NCI-H1694 (cell line): ENCODE measurements at regions not wholly inside any gene's neighbourhood (a gene's known extent, or its start where the extent isn't known, plus 50 kb on each side); places are given as distances from the start of the nearest gene placed in this dataset.
"Not testable (repeated sequence)": the region's sequence is repeated elsewhere in the genome, so short reads cannot be mapped to it uniquely, and the experiment has no call there.

Experiments
- DNase-seq: peaks from one replicate; lab custom pipeline; 2025; lab: John Stamatoyannopoulos, UW

DNA sequence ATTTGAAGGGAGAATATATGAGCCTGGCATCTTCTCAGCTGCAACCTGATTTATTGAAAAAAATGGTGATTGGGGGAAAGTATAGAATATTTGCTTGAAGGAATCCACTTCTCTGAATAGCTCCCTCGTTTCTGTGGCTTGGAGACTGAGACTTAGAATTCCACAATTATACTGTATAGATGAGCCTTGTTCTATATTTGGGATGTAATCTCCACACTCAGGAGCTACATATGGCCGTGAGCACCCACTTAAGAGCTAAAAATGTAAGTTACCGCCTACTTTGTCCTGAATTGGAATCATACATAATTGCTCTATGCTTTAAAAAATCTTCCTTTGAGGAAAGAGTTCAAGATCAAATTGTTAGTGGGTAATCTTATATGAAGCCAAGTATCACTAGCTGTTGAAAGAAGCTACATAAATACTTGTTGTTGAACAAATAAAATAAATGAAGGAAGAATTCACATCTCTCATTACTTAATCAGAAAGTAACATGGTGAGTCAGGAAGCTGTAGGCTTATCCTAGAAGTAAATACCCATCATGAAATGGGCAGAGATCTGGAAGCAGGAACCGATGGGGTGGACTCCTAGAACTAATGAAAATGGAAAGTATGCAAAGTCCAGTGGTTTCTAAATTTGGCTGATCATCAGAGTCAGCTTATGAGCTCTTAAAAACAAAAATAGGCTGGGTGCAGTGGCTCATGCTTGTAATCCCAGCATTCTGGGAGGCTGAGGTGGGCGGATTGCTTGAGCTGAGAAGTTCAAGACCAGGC, 254.3 kb downstream of the SOX4 start:
- no peak for DNase-seq

DNA sequence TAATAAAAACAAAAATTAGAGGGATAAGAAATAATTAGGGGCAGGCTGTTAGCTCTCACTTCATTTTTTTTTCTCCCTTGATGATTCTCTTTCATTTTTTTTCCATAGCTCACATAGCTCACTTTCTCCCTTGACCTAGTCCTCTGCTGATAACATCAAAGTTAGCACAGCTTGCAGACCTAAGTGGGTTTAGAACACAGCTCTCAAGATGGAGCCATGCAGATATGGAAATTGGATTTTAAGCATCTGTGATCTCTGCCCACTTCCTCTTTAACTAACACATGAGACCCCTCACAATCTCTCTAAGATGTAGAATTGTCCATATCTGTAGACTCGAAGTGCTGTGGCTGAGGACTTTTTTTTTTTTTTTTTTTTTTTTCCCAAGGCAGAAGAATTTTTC, 257.1 kb downstream of the SOX4 start:
- DNase-seq = no peak

DNA sequence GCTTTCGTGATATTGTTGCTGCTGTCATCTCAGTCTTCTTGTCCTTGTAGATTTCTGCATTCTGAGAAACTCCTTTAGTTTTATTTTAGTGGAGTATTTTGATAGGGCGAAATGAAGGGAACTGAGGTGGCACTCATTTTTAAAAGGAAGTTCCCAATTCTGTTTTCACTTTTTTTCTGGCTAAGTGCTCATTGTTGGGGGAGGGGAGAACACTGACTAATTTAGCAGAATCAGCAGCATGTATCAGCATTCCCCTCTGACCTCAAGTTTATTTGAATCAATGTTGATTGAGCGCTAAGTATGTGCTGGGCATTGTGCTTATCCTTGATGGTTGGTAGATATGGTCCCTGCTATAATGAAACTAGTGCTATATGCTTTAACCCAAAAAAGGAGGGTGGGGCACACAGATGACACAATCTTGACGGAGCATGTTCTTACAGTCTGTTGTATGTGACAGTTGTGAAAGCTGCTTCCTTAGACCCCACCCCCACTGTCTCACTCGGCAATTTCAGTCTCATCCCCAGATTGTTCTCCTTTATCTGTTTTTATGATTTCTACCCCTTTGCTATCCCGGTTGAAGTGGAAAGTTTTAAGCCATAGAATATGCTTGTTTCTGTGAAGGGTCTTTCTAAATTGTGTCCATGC, 262.4 kb downstream of the SOX4 start:
- DNase-seq = no peak

DNA sequence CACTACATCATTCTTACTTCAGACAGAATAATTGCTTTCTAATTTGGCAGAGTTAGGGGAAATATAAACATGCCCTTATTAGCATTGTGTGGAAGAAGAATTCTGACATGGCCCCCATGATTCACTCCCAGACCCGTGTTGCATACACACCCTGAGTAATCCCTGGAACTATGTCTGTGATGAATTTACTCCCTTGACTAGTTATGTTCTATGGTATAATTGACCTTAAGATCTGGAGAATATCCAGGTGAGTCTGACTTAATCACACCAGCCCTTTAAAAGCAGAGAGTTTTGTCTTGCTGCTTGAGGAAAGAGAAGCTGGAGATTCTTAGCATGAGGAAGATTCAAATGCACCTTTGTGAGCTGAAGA, 262.9 kb downstream of the SOX4 start:
- DNase-seq = no peak

DNA sequence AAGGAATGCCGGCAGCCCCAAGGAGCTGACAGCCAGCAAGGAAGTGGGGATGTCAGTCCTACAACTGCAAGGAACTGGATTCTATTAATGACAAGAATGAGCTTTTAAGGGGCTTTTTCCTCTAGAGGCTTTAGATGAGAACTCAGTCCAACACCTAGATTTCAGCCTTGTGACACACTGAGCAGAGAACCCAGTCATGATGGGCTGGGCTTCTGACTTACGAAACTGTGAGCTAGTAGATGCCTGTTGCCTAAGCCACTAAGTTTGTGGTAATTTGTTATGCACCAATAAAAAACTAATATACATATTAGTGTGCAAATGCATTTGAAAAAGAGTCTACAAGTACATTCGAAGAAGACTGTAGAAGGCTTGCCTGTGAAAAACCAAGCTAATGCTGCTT, 263.3 kb downstream of the SOX4 start:
- DNase-seq = no peak

DNA sequence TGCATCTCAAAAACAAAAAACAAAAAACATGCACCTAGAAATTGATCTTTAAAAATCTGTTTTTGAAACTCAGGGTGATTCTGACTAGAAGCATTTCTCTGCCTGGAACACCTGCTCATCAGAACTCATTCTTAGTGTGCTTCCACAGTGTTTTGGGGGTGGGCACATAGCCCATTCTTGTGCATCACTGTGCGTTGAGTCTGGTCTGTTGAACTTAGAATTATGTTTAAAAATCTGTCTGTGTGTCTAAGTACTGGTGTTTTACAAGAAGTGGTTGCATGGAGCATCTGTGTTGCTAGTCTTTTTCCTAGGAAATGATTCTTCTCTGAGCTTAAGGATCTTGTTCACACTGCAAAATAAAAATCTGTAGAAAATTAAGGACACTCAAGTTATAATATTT, 264.5 kb downstream of the SOX4 start:
- no peak for DNase-seq

DNA sequence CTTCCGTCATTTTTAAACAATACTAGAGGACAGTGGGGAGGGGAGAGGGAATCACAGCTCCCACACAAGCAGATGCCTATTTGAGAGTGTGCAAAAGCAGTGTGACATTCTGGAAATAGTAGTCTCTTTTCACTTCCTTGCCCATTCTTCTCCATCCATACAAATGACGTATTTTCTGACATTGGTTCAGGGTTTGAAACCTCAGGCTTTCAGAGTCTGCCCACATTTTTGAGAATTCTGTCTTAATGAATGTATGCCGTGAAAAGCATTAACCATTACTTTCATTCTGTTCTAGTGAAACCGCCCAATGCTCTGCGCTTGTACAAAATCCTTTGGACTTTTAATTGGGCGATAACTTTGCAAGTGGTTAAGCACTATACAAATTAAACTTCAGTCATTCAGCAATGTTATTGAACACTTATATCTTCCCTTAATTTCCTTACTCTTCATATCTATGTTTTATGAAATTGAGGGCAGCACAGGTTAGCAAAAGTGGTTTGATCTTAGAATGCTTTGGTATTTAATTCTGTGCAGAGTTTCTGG, 265.7 kb downstream of the SOX4 start:
- no peak for DNase-seq

DNA sequence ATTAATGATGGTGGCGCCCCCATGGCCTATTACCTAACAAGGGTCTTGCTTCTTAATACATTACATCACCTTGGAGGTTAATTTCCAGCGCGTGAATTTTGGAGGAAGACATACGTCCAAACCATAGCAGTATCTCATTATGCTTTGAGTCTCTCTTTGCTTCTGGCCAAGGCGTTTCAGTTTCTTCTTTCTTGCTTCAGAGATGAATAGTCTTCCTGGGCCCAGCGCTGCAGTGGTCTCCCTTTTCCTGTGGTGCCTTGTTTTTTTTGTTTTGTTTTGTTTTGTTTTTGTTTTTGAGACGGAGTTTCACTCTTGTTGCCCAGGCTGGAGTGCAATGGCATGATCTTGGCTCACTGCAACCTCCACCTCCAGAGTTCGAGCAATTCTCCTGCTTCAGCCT, 268.4 kb downstream of the SOX4 start:
- DNase-seq = no peak

DNA sequence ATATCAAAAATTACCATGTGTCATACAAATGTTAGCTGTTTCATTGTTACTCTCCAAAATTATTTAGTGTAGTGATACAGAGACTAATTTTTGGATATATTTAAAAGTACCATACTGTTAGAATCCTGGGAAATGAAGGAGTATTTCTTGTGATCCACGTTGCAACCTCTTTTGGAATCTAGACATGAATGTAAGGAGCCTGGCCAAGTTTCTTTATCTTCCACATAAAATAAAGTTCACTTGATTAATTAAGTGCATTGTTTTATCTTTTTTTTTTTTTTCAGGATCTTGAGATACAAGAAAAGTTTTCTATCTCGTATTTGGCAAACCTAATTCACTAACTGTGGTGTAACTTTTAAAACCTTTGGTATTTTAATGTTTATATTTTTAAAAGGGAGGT, 270.7 kb downstream of the SOX4 start:
- DNase-seq = no peak

DNA sequence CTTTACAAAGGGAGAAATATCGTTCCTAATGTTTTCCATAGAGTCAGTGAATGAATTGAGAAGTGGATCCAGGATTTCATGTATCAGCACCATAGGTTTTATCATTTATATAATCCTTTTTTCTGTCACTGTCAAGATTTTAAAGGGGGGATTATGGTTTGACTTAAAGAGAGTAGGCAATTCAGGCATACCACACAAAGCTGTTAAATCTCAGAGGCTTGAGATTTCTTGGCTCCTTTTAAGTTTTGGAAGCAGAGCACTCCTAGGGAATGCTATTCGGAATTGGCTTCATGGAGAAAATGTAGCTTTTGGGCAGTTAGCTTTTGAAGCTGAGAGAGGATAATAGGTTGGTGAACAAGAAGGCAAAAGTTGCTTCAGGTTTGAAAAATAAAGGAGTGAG, 274.7 kb downstream of the SOX4 start:
- DNase-seq = no peak

DNA sequence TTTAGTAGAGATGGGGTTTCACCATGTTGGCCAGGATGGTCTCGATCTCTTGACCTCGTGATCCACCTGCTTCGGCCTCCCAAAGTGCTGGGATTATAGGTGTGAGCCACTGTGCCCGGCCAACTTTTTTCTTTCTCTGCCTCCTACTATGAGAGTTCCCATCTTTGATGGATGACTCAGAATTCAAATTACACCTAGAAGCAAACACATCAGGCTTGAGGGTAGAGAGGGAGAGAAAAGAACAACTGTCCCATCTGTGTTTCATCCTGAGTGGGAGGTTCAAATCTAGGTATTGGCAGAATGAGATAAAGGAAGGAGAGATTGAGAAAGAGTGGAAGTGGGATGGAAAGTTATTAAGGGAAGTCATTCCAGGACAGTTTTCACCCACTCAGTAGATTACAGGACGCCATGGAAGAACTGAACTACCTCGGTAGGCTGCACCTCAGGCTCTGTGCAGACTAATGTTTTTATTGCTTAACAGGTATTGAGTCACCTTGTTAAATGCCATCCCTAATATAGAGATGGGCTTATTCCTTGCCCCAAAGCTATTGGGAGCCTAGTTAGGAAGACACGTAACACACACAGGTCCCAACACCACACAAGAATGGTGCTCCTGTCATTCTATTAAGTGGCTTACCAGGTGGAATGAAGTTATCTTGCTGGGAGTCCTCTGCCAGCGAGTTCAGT, 275.7 kb downstream of the SOX4 start:
- no peak for DNase-seq

DNA sequence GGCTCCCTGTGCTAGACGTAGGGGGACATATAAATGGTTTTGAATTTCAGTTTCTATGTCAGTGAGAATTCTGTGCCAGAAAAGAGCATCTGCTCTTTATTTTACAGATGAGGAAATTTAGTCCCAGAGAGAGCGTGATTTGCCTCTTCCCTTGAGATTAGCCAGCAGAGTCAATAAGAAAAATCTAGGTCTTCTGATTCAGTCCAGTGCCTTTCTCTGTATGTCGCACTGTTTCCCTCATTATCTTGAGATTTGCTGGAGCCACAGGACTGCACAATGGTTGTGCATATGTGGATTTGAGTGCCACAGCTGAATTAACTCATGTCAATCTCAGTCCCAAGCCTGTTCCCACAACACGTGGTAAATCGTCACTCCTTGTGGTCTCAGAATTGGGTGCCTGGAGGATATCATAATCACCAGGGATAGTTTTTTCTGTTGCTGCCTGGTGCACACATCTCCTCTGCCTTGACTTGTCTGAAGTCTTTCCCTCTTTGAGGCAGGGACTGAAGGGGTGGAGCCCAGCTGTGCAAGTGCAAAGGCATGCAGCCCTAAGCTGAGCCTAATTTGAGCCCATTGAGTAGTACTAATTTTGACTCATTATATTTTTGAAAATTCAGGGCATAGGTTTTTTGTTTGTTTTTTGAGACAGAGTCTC, 276.7 kb downstream of the SOX4 start:
- no peak for DNase-seq

DNA sequence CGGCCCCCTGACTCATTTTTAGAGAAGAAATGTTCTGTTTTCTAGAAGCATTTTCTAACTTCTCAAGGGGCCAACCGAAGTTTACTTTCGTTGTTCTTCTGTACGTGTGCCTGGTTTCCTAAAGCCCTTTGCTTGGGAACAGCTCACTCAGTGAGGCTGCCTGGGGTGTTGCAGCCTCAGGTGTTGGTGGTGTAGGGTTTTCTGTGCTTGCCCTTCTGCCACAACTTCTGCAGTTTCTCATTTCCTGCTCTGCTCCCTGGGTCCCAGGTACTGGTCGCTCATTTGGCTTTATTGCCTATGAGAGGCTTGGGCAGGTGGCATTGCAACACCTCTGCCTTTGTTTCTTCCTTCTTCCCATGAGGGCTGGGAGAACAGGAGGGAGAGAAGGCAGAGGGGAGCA, 278.3 kb downstream of the SOX4 start:
- no peak for DNase-seq

DNA sequence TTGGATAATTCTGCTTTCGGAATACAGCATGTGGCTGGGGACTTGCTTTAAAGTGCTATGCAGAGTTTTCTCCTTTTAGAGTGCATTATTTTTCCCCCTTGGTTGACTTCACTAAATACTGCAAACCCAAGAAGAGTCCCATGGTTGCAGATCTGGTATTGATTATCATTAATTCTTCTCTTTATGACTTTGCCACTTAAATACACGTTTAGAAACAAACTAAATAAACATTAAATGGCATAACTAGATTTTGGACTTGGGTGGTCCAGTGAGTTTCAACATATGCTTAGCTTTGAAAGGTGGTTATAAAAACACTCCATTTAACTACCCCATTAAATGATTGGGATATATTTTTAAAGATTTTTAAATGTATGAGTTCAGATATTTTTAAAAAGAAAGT, 279.2 kb downstream of the SOX4 start:
- DNase-seq = no peak

DNA sequence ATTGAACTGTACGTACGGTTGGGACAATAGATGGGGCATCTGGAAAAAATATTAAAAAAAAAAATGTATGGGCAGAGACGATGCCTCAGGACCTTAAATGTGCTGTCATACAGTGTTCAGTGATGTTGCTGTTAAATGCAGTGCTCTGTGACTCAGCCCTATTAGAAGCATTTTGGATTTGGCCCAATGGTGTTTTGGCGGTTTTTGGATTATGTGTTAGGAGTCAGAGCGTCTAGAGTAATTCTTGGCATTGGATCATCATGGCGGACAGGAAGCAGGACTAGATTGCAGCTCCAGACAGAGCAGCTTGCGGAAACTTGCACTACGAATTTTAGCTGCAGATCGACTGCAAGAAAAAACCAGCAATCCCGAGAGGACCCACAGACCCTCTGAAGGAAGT, 280.0 kb downstream of the SOX4 start:
- DNase-seq = no peak

DNA sequence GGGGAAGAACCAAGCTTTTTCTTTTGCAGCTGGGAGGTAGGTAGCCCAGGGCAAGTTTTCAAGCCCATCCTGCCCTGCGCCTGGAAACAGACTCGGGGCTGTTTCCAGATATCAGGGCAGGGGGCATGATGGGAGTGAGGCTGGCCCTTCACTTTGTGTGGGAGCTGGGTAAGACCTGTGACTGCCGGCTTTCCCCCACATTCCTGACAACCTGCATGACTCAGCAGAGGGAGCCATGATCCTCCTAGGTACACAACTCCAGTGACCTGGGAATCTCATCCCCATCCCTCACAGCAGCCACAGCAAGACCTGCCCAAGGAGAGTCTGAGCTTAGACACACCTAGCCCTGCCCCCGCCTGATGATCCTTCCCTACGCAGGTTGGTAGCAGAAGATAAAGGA, 280.8 kb downstream of the SOX4 start:
- no peak for DNase-seq

DNA sequence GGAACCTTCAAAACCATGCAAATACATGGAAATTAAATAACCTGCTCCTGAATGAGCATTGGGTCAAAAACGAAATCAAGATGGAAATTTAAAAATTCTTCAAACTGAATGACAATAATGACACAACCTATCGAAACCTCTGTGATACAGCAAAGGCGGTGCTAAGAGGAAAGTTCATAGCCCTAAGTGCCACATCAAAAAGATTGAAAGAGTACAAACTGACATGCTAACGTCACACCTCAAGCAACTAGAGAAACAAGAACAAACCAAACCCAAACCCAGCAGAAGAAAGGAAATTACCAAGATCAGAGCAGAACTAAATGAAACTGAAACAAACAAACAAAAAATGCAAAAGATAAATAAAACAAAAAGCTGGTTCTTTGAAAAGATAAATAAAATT, 283.5 kb downstream of the SOX4 start:
- DNase-seq = not testable (repeated sequence)

DNA sequence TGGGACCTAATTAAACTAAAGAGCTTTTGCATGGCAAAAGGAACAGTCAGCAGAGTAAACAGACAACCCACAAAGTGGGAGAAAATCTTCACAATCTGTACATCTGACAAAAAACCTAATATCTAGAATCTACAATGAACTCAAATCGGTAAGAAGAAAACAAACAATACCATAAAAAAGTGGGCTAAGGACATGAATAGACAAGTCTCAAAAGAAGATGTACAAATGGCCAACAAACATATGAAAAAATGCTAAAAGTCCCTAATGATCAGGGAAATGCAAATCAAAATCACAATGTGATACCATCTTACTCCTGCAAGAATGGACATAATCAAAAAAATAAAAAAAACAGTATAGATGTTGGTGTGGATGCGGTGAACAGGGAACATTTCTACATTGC, 286.7 kb downstream of the SOX4 start:
- DNase-seq = not testable (repeated sequence)

DNA sequence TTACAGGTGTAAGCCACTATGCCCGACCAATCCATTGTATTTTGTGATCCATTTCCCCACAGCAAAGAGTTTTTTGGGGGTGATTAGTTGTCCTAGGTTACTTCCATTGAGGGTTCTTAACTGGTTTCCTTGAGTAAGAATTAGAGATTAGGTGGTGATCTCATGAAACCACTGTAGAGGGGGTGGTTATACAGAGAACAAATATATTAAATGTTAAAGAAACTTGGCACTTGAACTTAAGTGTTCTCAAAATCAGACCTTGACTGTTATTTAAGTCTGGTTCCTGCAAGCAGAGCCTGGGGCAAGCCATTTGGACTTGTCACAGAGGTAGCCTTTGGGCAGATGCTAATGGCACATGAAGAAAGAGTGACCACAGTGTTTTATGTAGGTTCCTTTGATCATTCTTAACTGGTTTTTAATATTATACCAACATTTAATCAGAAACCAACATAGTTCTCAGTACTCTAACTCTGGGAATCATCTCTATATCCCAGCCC, 288.5 kb downstream of the SOX4 start:
- no peak for DNase-seq

DNA sequence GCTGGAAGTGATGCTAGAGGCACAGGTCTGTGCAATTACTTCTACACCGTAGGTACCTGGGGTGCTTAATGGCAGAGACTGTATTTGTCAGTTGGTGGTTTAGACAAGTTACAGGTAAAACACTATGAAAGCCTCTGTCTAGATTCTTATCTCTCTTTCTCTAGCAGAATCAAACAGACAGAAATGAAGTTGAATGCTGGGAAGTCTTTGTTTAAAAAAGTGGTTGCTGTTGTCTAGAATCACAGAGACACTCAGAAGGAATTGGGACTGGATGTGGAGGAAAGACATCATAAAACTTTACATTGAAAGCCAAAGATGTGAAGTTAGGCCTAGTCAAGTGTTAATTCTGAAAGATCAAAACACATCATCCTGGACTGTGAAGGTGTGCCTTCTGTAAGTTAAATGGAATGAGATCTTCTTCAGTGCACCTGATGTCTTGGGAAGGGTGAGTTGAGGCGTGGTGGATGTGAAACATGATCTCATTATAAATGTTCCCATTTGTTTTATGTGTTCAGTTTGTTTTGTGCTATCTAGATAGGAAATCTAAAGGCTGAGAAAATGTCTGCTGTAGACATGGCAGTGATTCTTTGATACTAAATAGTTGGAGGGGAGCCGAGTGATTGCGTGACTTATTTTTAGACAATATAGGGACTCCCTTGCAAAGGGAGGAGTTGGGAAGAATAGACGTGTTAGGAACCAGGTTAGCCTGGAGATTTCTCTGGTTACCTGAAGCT, 290.2 kb downstream of the SOX4 start:
- no peak for DNase-seq

DNA sequence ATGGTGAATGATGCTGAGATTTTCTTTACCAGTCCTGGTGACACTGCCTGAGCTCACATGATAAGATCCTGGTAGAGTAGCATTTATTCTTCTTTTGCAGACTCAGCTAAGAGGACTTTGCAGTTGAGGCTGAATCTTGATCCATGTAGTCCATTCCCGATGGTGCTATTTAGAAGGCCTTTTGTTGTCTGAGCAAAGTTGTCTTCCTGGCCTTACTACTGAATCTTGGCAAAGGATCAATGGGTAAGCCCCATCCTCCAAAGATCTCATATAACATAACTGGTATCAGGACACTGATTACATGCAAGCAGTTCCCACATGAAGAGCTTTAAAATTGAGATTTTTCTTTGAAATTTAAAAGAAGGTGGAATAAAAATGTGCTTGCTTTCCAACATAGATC, 291.6 kb downstream of the SOX4 start:
- no peak for DNase-seq
